Hippocampal formation (tissue), 2 donors: ENCODE measurements at regions not wholly inside any gene's neighbourhood (a gene's known extent, or its start where the extent isn't known, plus 50 kb on each side); places are given as distances from the start of the nearest gene placed in this dataset.
"Not testable (repeated sequence)": the region's sequence is repeated elsewhere in the genome, so short reads cannot be mapped to it uniquely, and the experiment has no call there.

ENCODE experiments used
- DNase-seq, 2 donors: peaks; one replicate each; lab custom pipeline; 2025; lab: John Stamatoyannopoulos, UW

GRCh38 chr9:30796764-30797163 lies 1587.7 kb upstream of the ACO1 start:
- DNase-seq, result no peak

GRCh38 chr9:30799527-30800101 lies 1584.8 kb upstream of the ACO1 start:
- DNase-seq, result no peak

GRCh38 chr9:30800421-30800820 lies 1584.0 kb upstream of the ACO1 start:
- no peak for DNase-seq

GRCh38 chr9:30812821-30813220 lies 1571.6 kb upstream of the ACO1 start:
- DNase-seq, result no peak

- DNase-seq, result no peak
Observed at GRCh38 chr9:30815585-30815984, 1568.9 kb upstream of the ACO1 start.

GRCh38 chr9:30845136-30845535 lies 1539.3 kb upstream of the ACO1 start:
- no peak for DNase-seq

- DNase-seq, result no peak
Observed at GRCh38 chr9:30846651-30847050, 1537.8 kb upstream of the ACO1 start.

GRCh38 chr9:30851600-30851999 lies 1532.8 kb upstream of the ACO1 start:
- no peak for DNase-seq

GRCh38 chr9:30900706-30901105 lies 1483.7 kb upstream of the ACO1 start:
- DNase-seq, result no peak

GRCh38 chr9:30913331-30913730 lies 1471.1 kb upstream of the ACO1 start:
- no peak for DNase-seq

GRCh38 chr9:30915451-30915850 lies 1469.0 kb upstream of the ACO1 start:
- DNase-seq, result no peak

- DNase-seq, result no peak
Observed at GRCh38 chr9:30925126-30925525, 1459.3 kb upstream of the ACO1 start.

GRCh38 chr9:30925635-30926034 lies 1458.8 kb upstream of the ACO1 start:
- DNase-seq, result no peak

- DNase-seq, result no peak
Observed at GRCh38 chr9:30928045-30928444, 1456.4 kb upstream of the ACO1 start.

- DNase-seq, result no peak
Observed at GRCh38 chr9:30932226-30932625, 1452.2 kb upstream of the ACO1 start.

- no peak for DNase-seq
Observed at GRCh38 chr9:30935730-30936129, 1448.7 kb upstream of the ACO1 start.

GRCh38 chr9:30937106-30937505 lies 1447.3 kb upstream of the ACO1 start:
- DNase-seq, result no peak

GRCh38 chr9:30942852-30943251 lies 1441.6 kb upstream of the ACO1 start:
- DNase-seq, result not testable (repeated sequence)

GRCh38 chr9:30943446-30944224 lies 1440.8 kb upstream of the ACO1 start:
- DNase-seq, result no peak

- no peak for DNase-seq
Observed at GRCh38 chr9:30944225-30944569, 1440.2 kb upstream of the ACO1 start.

GRCh38 chr9:30944741-30945280 lies 1439.6 kb upstream of the ACO1 start:
- no peak for DNase-seq

GRCh38 chr9:30964332-30964731 lies 1420.1 kb upstream of the ACO1 start:
- no peak for DNase-seq

GRCh38 chr9:30967476-30967875 lies 1417.0 kb upstream of the ACO1 start:
- no peak for DNase-seq

- DNase-seq, result no peak
Observed at GRCh38 chr9:30970186-30970585, 1414.3 kb upstream of the ACO1 start.
